Endothelial cell of hepatic sinusoid (primary cell): ENCODE measurements at regions not wholly inside any gene's neighbourhood (a gene's known extent, or its start where the extent isn't known, plus 50 kb on each side); places are given as distances from the start of the nearest gene placed in this dataset.
"Not testable (repeated sequence)": the region's sequence is repeated elsewhere in the genome, so short reads cannot be mapped to it uniquely, and the experiment has no call there.

Experiments
- in situ Hi-C: cut with HindIII; loops from 2 replicates; pipeline ENCODE4 v1.10.0; 2017; ENCODE audit warnings: low sequenced_read_pairs

DNA sequence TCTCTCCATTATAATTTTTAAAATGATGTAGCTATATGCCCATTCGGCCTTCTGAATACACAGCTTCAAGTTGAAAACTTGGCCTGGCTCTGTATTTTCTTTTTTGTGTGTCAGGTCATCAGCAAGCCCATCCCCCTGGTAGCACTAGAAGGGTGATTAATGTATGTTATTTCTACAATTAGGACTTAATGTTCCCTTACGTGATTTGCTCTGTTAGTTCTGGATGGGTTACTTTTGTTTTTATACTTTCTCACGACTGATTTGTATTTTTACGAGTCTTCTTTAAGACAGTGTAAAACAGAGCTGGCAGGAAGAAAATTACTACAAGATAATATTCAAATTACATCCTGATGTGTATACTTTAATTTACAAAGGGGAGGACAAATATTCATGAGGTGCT, 88.4 kb upstream of the RGPD4 start:
- in situ Hi-C loops: no loop called here

GRCh38 chr2:107740300-107740699, 86.4 kb upstream of the RGPD4 start:
- in situ Hi-C loops: no loop called here

DNA sequence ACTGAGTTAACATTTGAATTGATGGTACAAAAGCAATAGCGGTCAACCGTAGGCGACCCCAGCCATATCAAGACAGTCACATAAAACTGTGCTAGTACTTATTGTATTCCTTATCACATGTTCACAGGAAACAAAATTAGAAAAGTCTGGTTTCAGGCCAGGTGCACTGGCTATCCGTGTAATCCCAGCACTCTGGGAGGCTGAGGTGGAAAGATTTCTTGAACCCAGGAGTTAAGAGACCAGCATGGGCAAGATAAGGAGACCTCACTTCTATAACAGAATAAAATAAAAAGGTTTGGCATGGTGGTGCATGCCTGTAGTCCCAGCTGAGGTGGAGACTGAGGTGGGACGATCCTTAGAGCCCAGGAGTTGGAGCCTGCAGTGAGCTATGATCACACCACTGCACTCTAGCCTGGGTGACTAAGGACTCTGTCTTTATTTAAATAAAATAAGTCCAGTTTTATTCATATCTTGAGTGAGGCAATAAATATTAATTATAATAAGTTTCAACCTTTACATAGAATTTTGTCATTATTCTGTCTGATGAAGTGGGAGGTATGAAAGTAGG, 84.1 kb upstream of the RGPD4 start:
- in situ Hi-C loops: no loop called here

DNA sequence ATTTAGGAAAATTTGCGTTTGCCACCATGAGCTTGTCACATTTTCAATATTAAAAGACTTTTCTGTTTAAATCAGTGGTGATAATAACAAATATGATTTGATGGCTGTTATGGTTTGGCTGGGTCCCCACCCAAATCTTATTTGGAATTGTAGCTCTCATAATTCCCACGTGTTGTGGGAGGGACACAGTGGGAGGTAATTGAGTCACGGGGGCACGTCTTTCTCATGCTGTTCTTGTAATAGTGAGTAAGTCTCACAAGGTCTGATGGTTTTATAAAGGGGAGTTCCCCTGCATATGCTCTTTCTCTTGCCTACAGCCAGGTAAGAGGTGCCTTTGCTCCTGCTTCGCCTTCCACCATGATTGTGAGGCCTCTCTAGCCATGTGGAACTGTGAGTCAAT, 83.4 kb upstream of the RGPD4 start:
- in situ Hi-C loops: no loop called here

DNA sequence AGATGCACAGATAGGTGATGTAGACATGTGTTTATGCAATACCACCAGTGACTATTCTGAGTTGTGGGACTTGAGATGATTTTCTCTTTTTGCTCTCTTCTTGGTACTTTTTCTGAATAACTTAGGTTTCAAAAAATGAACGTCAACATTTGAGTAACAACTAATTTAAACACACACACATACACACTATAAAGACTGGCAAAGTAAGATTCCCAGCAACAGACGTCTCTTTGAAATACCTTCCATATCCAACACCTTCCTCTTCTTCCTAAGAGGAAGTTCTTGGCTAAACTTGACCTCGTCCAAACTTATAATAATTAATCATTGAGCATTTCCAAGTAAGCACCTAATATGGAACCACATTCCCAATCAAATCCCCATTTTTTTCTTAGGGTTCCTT, 81.6 kb upstream of the RGPD4 start:
- in situ Hi-C loops: no loop called here

GRCh38 chr2:107746552-107747198, 80.0 kb upstream of the RGPD4 start:
- in situ Hi-C loops: not testable (repeated sequence)

DNA sequence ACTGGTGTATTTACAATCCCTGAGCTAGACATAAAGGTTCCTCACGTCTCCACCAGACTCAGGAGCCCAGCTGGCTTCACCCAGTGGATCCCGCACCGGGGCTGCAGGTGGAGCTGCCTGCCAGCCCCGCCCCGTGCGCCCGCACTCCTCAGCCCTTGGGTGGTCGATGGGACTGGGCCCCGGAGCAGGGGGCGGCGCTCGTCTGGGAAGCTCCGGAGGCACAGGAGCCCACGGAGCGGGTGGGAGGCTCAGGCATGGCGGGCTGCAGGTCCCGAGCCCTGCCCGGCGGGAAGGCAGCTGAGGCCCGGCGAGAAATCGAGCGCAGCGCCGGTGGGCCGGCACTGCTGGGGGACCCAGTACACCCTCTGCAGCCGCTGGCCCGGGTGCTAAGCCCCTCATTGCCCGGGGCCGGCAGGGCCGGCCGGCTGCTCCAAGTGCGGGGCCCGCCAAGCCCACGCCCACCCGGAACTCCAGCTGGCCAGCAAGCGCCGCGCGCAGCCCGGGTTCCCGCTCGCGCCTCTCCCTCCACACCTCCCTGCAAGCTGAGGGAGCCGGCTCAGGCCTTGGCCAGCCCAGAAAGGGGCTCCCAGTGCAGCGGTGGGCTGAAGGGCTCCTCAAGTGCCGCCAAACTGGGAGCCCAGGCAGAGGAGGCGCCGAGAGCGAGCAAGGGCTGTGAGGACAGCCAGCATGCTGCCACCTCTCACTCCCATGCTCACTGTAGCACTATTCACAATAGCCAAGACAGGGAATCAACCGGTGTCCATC, 79.3 kb upstream of the RGPD4 start:
- in situ Hi-C loops: not testable (repeated sequence)

- in situ Hi-C loops: no loop called here
Measured at GRCh38 chr2:107747964-107748583, 78.6 kb upstream of the RGPD4 start.

GRCh38 chr2:107751936-107752335, 74.8 kb upstream of the RGPD4 start:
- in situ Hi-C loops: loop anchor here (5.0 kb wide), 1 partner anchor 35 kb away; no protein-coding TSS in a partner anchor

DNA sequence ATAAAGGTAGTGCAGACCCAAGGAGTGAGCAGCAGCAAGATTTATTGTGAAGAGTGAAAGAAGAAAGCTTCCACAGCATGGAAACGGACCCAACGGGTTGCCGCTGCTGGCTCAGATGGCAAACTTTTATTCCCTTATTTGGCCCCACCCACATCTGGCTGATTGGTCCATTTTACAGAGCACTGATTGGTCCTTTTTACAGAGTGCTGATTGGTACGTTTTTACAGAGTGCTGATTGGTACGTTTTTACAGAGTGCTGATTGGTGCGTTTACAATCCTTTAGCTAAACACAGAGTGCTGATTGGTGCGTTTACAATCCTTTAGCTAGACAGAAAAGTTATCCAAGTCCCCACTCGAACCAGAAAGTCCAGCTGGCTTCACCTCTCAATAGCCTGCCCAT, 72.9 kb upstream of the RGPD4 start:
- in situ Hi-C loops: loop anchor here (5.0 kb wide), 1 partner anchor 33 kb away; no protein-coding TSS in a partner anchor

DNA sequence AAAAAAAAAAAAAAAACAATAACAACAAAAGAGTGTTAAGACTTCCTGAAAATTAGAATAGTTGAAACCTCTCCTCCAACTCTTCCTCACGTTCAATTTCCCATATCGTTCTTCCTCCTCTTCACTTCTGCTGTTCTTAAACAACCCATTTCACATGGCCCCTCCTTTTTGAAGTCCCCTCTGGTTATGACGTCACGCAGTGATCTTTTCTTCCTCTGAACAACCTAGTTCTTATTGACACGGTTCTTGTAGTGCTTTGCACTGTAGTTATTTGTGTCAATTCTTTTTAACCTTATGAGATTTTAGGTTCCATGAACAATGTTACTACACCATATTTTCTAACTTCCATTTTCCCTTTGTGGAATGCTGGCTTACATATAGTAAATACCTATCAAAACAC, 69.5 kb upstream of the RGPD4 start:
- in situ Hi-C loops: no loop called here

DNA sequence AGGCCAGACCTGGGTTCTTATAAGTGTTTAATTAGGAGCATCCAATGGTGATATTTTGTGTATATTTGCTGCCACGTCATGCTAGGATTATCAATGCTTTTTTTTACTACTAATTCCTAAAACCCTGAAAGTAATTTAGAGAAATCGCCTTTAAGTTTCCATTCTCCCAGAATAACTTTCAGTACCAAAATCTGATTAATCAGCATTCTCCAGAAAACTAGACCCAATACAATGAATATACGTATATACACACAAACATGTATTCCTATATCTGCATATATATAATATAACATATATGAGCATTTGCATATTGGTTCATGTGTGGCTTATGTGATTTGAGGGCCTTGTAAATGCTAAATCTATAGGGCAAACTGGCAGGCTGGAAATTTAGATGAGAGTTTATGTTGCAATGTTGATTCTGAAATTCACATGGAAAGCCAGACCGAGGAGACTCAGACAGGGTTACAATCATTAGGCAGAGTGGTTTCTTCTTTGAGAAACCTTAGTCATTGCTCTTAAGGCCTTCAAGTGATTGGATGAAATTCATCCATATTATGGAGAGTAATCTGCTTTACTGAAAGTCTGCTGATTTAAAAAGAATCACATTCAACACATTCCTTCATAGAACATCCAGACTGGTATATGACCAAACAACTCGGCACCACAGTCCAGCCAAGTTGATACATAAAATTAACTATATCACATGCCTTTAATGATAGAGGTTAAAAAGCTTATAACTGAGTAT, 65.9 kb upstream of the RGPD4 start:
- in situ Hi-C loops: no loop called here

DNA sequence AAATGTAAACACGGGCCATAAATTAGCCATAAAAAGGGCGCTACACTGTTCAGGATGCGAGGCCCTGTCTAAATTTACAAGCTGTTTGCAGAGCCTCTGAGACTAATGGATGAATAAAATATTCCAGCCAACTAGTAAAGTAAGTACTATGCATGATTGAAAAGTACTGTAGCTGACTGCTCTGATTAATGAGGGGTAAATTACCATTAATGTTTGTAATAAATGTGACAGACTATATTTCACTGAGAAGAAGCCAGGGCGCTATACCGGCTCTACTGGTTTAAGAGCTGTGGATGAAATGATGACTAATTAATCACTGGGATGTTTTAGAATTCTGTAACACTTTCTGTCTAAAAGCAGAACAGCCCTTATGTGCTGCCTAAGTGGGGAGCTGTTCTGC, 54.3 kb upstream of the RGPD4 start:
- in situ Hi-C loops: no loop called here

- in situ Hi-C loops: no loop called here
Measured at GRCh38 chr2:107775211-107775610, 51.5 kb upstream of the RGPD4 start.

GRCh38 chr2:107775791-107776190, 50.9 kb upstream of the RGPD4 start:
- in situ Hi-C loops: no loop called here

DNA sequence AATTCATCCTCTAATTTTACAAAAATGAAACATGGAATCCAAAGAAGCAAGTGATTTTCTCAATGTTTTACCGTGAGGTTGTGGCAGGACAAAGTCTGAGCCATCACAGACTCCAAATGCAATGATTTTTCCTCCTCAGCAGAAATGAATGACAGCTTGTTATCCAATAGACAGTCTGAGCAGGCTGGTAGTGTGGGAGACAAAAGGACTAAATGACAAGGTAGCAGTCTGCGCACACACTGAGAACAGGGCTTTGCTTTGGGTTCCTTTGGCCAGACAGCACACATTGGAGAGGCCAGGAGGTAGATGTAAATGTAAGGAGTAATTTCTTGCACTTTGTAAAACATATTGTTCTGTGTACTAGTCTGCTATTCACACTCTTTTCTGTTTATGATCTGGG, 50.3 kb upstream of the RGPD4 start:
- in situ Hi-C loops: no loop called here
